OCI-LY7 (cell line): ENCODE measurements at regions not wholly inside any gene's neighbourhood (a gene's known extent, or its start where the extent isn't known, plus 50 kb on each side); places are given as distances from the start of the nearest gene placed in this dataset.

Experiments
- EZH2phosphoT487 ChIP-seq: fragments of 200-600 bp; sonication (generic); IDR thresholded peaks from 2 replicates; pipeline ENCODE4 v1.6.1; 2018; ENCODE audit warnings: low read depth, borderline replicate concordance, mild to moderate bottlenecking, mixed run types, antibody characterized with exemption, low read length, moderate library complexity, mixed read lengths
- TF ChIP-seq, protein P1 (sequence below): fragments of 200-600 bp; sonication (generic); conservative IDR thresholded peaks from 2 replicates; pipeline ENCODE4 v1.5.1; 2014; ENCODE audit warnings: mild to moderate bottlenecking, antibody characterized with exemption, low read length, moderate library complexity, mixed read lengths

DNA sequence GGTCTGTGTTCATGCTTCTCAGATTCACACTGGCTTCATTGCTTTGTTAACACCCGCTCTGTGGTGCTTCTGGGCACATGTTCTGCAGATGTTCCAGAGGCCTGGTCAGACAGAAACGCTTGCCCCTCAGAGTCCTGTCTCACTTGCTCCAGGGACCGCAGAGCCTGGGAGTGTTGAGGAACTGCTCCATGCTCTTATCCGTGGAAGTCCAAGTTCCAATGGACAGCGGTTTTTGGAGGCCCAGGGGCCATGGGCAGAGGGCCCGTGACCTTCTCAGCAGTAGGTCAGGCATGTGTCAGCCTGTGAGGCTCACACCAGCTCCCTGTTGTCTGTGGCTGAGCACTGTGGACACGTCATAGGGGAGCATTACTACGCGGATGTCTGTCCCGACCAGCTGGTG is 364.7 kb upstream of the IRX1 start:
- TF ChIP-seq, protein P1, sequence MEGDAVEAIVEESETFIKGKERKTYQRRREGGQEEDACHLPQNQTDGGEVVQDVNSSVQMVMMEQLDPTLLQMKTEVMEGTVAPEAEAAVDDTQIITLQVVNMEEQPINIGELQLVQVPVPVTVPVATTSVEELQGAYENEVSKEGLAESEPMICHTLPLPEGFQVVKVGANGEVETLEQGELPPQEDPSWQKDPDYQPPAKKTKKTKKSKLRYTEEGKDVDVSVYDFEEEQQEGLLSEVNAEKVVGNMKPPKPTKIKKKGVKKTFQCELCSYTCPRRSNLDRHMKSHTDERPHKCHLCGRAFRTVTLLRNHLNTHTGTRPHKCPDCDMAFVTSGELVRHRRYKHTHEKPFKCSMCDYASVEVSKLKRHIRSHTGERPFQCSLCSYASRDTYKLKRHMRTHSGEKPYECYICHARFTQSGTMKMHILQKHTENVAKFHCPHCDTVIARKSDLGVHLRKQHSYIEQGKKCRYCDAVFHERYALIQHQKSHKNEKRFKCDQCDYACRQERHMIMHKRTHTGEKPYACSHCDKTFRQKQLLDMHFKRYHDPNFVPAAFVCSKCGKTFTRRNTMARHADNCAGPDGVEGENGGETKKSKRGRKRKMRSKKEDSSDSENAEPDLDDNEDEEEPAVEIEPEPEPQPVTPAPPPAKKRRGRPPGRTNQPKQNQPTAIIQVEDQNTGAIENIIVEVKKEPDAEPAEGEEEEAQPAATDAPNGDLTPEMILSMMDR: no peak
- TF ChIP-seq EZH2phosphoT487: no peak
